CD14-positive monocyte (primary cell): ENCODE measurements at regions not wholly inside any gene's neighbourhood (a gene's known extent, or its start where the extent isn't known, plus 50 kb on each side); places are given as distances from the start of the nearest gene placed in this dataset.

Experiments used
- DNase-seq, 3 donors: peaks; one replicate each; pipeline ENCODE4 v3.0.0-alpha.2; 2011 to 2022
- H2AFZ ChIP-seq: 2 replicates; pipeline ENCODE4 v1.6.0; 2012; ENCODE audit warnings: mild to moderate bottlenecking, low read depth, low read length, inconsistent platforms; ENCODE audit not compliant: insufficient read depth, poor library complexity, severe bottlenecking
- H3K27ac ChIP-seq, 2 donors: 1 replicate in 1 of 2; 2 replicates in 1 of 2; pipeline ENCODE4 v1.5.1; 2012 to 2013; ENCODE audit warnings: low read length in 2 of 2, control low read depth in 1 of 2, inconsistent platforms in 1 of 2, low read depth in 1 of 2, mild to moderate bottlenecking in 1 of 2
- H3K27me3 ChIP-seq, 2 donors: one replicate each; pipeline versions ENCODE4 v1.6.0 to v1.6.1; 2011 to 2013; ENCODE audit warnings: low read length in 2 of 2; ENCODE audit not compliant: control insufficient read depth in 2 of 2, insufficient read depth in 2 of 2
- H3K36me3 ChIP-seq, 2 donors: replicated peaks in 1 of 2; 1 replicate in 1 of 2; 2 replicates in 1 of 2; pipeline versions ENCODE4 v1.5.1 to v1.6.1; 2012 to 2013; ENCODE audit warnings: low read length in 2 of 2, control low read depth in 1 of 2, inconsistent platforms in 1 of 2, mild to moderate bottlenecking in 1 of 2; ENCODE audit not compliant: insufficient read depth in 2 of 2, control insufficient read depth in 1 of 2
- H3K4me1 ChIP-seq, 2 donors: 1 replicate in 1 of 2; 2 replicates in 1 of 2; pipeline versions ENCODE4 v1.5.1 to v1.6.1; 2012 to 2013; ENCODE audit warnings: low read length in 2 of 2, control low read depth in 1 of 2, inconsistent platforms in 1 of 2, mild to moderate bottlenecking in 1 of 2, moderate library complexity in 1 of 2; ENCODE audit not compliant: insufficient read depth in 2 of 2, control insufficient read depth in 1 of 2
- H3K4me2 ChIP-seq: replicated peaks from 2 replicates; pipeline ENCODE3; 2012; ENCODE audit warnings: low read length, moderate library complexity, mild to moderate bottlenecking; ENCODE audit not compliant: poor library complexity, severe bottlenecking; ENCODE audit errors: extremely low read depth
- H3K4me3 ChIP-seq, 3 experiments: fragments of 200-600 bp in 1 of 3; sonication (generic) in 1 of 3; replicated peaks in 1 of 3; 1 replicate in 2 of 3; 2 replicates in 1 of 3; pipeline ENCODE4 v1.5.1; 2011 to 2013; ENCODE audit warnings: low read length in 3 of 3, mild to moderate bottlenecking in 3 of 3, control low read depth in 2 of 3, low read depth in 2 of 3, inconsistent platforms in 1 of 3, moderate library complexity in 1 of 3
- H3K79me2 ChIP-seq: 2 replicates; pipeline ENCODE4 v1.6.0; 2012; ENCODE audit warnings: mild to moderate bottlenecking, control low read depth, inconsistent platforms, low read length, moderate library complexity; ENCODE audit not compliant: insufficient read depth
- H3K9ac ChIP-seq: 2 replicates; pipeline ENCODE4 v1.6.0; 2017; ENCODE audit warnings: low read length, mild to moderate bottlenecking; ENCODE audit not compliant: insufficient read depth, poor library complexity, severe bottlenecking
- H3K9me3 ChIP-seq, 2 donors: replicated peaks in 1 of 2; 1 replicate in 1 of 2; 2 replicates in 1 of 2; pipeline versions ENCODE4 v1.5.1 to v1.6.1; 2012 to 2013; ENCODE audit warnings: low read length in 2 of 2, control low read depth in 1 of 2; ENCODE audit not compliant: control insufficient read depth in 1 of 2, insufficient read depth in 1 of 2
- H4K20me1 ChIP-seq: 2 replicates; pipeline ENCODE4 v1.6.0; 2012; ENCODE audit warnings: mild to moderate bottlenecking, low read length, control low read depth, moderate library complexity; ENCODE audit not compliant: insufficient read depth
- H3K27ac Mint-ChIP-seq, 7 donors: one replicate each; pipeline ENCODE4 v1.8.0; 2020; ENCODE audit warnings: mild to moderate bottlenecking in 7 of 7, mixed read lengths in 7 of 7, moderate library complexity in 6 of 7, inconsistent platforms in 2 of 7
- H3K27me3 Mint-ChIP-seq, 3 donors: one replicate each; pipeline ENCODE4 v1.8.0; 2021 to 2022; ENCODE audit warnings: low read depth in 3 of 3, mild to moderate bottlenecking in 3 of 3, mixed read lengths in 3 of 3, moderate library complexity in 3 of 3, inconsistent platforms in 1 of 3
- H3K36me3 Mint-ChIP-seq, 2 donors: one replicate each; pipeline ENCODE4 v1.8.0; 2020; ENCODE audit warnings: mixed read lengths in 2 of 2, inconsistent platforms in 1 of 2, mild to moderate bottlenecking in 1 of 2
- H3K4me1 Mint-ChIP-seq: one replicate; pipeline ENCODE4 v1.8.0; 2020; ENCODE audit warnings: mild to moderate bottlenecking, mixed read lengths
- H3K4me3 Mint-ChIP-seq, 2 donors: one replicate each; pipeline ENCODE4 v1.8.0; 2020; ENCODE audit warnings: mild to moderate bottlenecking in 2 of 2, mixed read lengths in 2 of 2, moderate library complexity in 1 of 2
- H3K9me3 Mint-ChIP-seq, 7 donors: one replicate each; pipeline ENCODE4 v1.8.0; 2020 to 2022; ENCODE audit warnings: mixed read lengths in 7 of 7, mild to moderate bottlenecking in 6 of 7, moderate library complexity in 6 of 7, inconsistent platforms in 2 of 7
- CTCF ChIP-seq: fragments of 200-600 bp; IDR thresholded peaks from one replicate; pipeline ENCODE4 v1.8.0; 2022; ENCODE audit warnings: antibody characterized with exemption, mild to moderate bottlenecking
- WGBS: methylation state at CpG from one replicate; pipeline ENCODE4 v1.1.5; 2013; ENCODE audit warnings: missing lambda C conversion rate; ENCODE audit not compliant: insufficient coverage; 5-methylcytosine and 5-hydroxymethylcytosine counted together
- intact Hi-C, 2 donors: fragments of 100-400 bp; cut with micrococcal nuclease; formaldehyde crosslinking; loops; one replicate each; pipeline versions ENCODE4 v1.15.0 to v1.15.1; 2023

- DNase-seq: no peak
- Histone ChIP-seq H4K20me1 (no peaks in the 10 kb centered on the region), H3K4me1 (no peaks in the 10 kb centered on the region), H3K9ac (no peak overlapping the region), H3K9me3 (no peaks in the 10 kb centered on the region), H2AFZ (no peak overlapping the region), H3K27ac (no peak overlapping the region), H3K4me3 (no peak overlapping the region), H3K36me3 (no peaks in the 10 kb centered on the region), H3K4me2 (no peak overlapping the region), H3K27me3 (peaks cover 5 to 26% of the 10 kb centered on the region in 2 donors), H3K79me2 (no peaks in the 10 kb centered on the region)
- Mint-ChIP-seq H3K36me3 (no peaks in the 10 kb centered on the region), H3K27ac (no peak overlapping the region), H3K9me3 (peaks cover 0 to 7% (median 3%) of the 10 kb centered on the region in 7 donors), H3K4me1 (peaks cover 3% of the 10 kb centered on the region), H3K4me3 (peak overlapping the region in 1 of 2 donors; percentile 17), H3K27me3 (peaks cover 21 to 50% (median 35%) of the 10 kb centered on the region in 3 donors)
- no CpG with 5 or more reads among the region's 6 CpGs for WGBS
- TF ChIP-seq CTCF: no peak
- intact Hi-C loops: loop anchor here in 1 of 2 donors (10.0 kb wide), 1 partner anchor 932 kb away; no protein-coding TSS in a partner anchor
These were observed 50.0 kb upstream of the EMX2 start for GRCh38 chr10:117492504-117492903.

GRCh38 chr10:117488004-117488403 is 54.5 kb upstream of the EMX2 start:
- Histone ChIP-seq H3K4me3 (no peak overlapping the region), H3K79me2 (no peaks in the 10 kb centered on the region), H3K9ac (no peak overlapping the region), H3K27ac (no peak overlapping the region), H3K4me2 (no peak overlapping the region), H3K4me1 (no peaks in the 10 kb centered on the region), H3K27me3 (peaks cover 0 to 9% of the 10 kb centered on the region in 2 donors), H3K9me3 (no peaks in the 10 kb centered on the region), H2AFZ (no peak overlapping the region), H3K36me3 (no peaks in the 10 kb centered on the region), H4K20me1 (no peaks in the 10 kb centered on the region)
- no peaks in the 10 kb centered on the region for H3K36me3 Mint-ChIP-seq
- H3K4me1 Mint-ChIP-seq: no peaks in the 10 kb centered on the region
- H3K27ac Mint-ChIP-seq: no peak overlapping the region
- H3K4me3 Mint-ChIP-seq: no peak overlapping the region
- no peak for DNase-seq
- H3K9me3 Mint-ChIP-seq: no peaks in the 10 kb centered on the region
- no peak for TF ChIP-seq CTCF
- 95% methylated on average over 5 of the region's 7 CpGs for WGBS
- intact Hi-C loops: no loop called here
- H3K27me3 Mint-ChIP-seq: peaks cover 6 to 31% (median 12%) of the 10 kb centered on the region in 3 donors
